GM12891 (cell line): ENCODE measurements at regions not wholly inside any gene's neighbourhood (a gene's known extent, or its start where the extent isn't known, plus 50 kb on each side); places are given as distances from the start of the nearest gene placed in this dataset.
A peak's percentile ranks its signal among the peaks of the same experiment; 100 is the strongest.

Source experiments
- DNase-seq: peaks from one replicate; pipeline ENCODE4 v3.0.0; 2011; ENCODE audit warnings: low spot score; ENCODE audit not compliant: insufficient read length
- FAIRE-seq: peaks from 2 replicates; lab custom pipeline; 2011; peaks lifted over from hg19 to GRCh38; lab: Jason Lieb, UNC
- PAX5 ChIP-seq: IDR thresholded peaks from 2 replicates; pipeline ENCODE4 v1.6.1; 2011; ENCODE audit warnings: low read length, moderate library complexity, mild to moderate bottlenecking; ENCODE audit not compliant: insufficient read depth, severe bottlenecking
- POLR2A ChIP-seq: IDR thresholded peaks from 2 replicates; pipeline ENCODE4 v1.6.1; 2011; ENCODE audit warnings: low read depth, low read length, control low read depth
- POLR2AphosphoS5 ChIP-seq: IDR thresholded peaks from 2 replicates; pipeline ENCODE4 v1.6.1; 2011; ENCODE audit warnings: low read depth, low read length, control low read depth
- POU2F2 ChIP-seq: IDR thresholded peaks from 2 replicates; pipeline ENCODE4 v1.6.1; 2011; ENCODE audit warnings: low read depth, mild to moderate bottlenecking, control low read depth, low read length, moderate library complexity
- SPI1 ChIP-seq: IDR thresholded peaks from 2 replicates; pipeline ENCODE4 v1.6.1; 2011; ENCODE audit warnings: low read depth, low read length, control low read depth
- TAF1 ChIP-seq: IDR thresholded peaks from 2 replicates; pipeline ENCODE4 v1.6.1; 2011; ENCODE audit warnings: low read depth, low read length, control low read depth

GRCh38 chr13:33752094-33752493, 65.9 kb upstream of the RFC3 start:
- FAIRE-seq, result no peak
- TF ChIP-seq SPI1 (no peak), POLR2A (no peak), POU2F2 (no peak), POLR2AphosphoS5 (no peak), PAX5 (no peak), TAF1 (no peak)
- no peak for DNase-seq

GRCh38 chr13:33752597-33752996, 65.4 kb upstream of the RFC3 start:
- DNase-seq (no peak), FAIRE-seq (no peak)

GRCh38 chr13:33756929-33757328, 61.0 kb upstream of the RFC3 start:
- TF ChIP-seq PAX5, result no peak
- no peak for TF ChIP-seq POU2F2
- FAIRE-seq (peak; percentile 43), DNase-seq (no peak)

More at GRCh38 chr13:33752597-33752996, 65.4 kb upstream of the RFC3 start:
- TF ChIP-seq TAF1 (no peak), POLR2AphosphoS5 (no peak), POLR2A (no peak), POU2F2 (no peak), SPI1 (no peak), PAX5 (no peak)

DNA sequence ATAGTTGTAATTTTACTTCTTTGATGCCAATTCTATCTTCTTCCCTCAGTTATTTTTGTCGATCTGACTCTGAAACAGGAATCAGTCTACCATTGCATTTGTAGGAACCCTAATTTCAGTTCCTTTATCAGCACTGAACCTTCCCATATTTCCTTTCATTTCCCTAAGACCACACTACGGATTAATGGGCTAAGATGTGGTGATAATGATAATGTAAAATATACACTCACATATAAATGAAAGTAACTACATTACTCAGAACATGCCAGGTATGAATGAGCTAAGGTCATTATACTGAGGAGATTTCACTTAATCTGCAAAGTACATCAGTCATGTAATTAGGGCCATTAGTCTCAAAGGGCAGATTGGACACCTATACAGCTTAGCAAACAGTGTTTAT, 60.2 kb upstream of the RFC3 start:
- TF ChIP-seq PAX5, result no peak
- no peak for TF ChIP-seq POU2F2
- TF ChIP-seq SPI1, result peak; percentile 79
- no peak for TF ChIP-seq POLR2AphosphoS5
- no peak for TF ChIP-seq POLR2A
- DNase-seq (no peak), FAIRE-seq (peak; percentile 81)

- DNase-seq (no peak), FAIRE-seq (no peak)
- TF ChIP-seq POLR2AphosphoS5 (no peak), TAF1 (no peak), POU2F2 (no peak), SPI1 (no peak), POLR2A (no peak)
Observed at GRCh38 chr13:33758113-33758512, 59.8 kb upstream of the RFC3 start.

- FAIRE-seq (no peak), DNase-seq (no peak)
- TF ChIP-seq POLR2A, result no peak
- no peak for TF ChIP-seq SPI1
- TF ChIP-seq TAF1, result no peak
- TF ChIP-seq PAX5, result no peak
- TF ChIP-seq POU2F2, result no peak
- TF ChIP-seq POLR2AphosphoS5, result no peak
Observed at GRCh38 chr13:33761740-33762139, 56.2 kb upstream of the RFC3 start.

DNA sequence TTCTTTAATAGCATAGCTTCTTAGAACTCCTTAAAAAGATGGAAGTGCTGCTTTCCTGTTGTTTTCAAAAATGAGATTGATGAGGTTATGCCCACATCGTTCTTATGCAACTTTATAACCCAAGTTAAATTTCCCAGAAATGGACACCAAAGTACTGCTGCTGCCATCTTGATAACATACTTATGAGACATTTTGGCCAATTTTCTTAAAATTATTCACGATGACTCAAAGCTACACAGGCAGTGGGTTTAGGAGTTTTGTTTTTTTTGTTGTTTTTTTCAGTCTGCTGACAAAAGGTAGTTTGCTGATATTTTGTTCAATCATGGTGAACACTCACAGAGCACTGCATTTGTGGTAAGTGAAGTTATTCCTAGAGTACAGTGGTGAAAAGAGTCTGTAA, 54.9 kb upstream of the RFC3 start:
- TF ChIP-seq POLR2AphosphoS5 (no peak), POLR2A (no peak), TAF1 (no peak)
- FAIRE-seq (no peak), DNase-seq (no peak)

GRCh38 chr13:33764716-33765115, 53.2 kb upstream of the RFC3 start:
- DNase-seq (no peak), FAIRE-seq (no peak)
- TF ChIP-seq TAF1 (no peak), PAX5 (no peak), POLR2AphosphoS5 (no peak), POLR2A (no peak), POU2F2 (no peak), SPI1 (no peak)

- no peak for FAIRE-seq
- no peak for DNase-seq
- TF ChIP-seq TAF1 (no peak), POU2F2 (no peak), POLR2A (no peak), SPI1 (no peak), POLR2AphosphoS5 (no peak), PAX5 (no peak)
Observed at GRCh38 chr13:33766329-33767123, 51.4 kb upstream of the RFC3 start.

DNA sequence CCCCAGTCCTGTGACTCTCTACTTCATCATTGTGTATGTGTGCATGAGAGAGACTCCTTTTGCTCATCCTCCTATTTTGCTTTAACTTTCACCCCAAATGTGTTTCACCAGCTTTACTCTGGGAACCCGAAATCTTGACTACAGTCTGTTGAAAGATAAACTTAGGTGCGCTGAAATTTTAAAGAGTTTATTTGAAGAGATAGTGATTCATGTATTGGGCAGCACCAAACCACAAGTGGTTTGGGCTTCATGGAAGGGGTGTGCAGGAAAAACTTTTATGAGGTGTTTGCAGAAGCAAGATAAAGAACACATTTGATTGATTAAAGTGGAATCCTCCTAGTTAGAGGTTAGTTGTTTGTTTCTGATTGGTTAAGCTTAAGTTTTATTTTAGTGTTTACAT, 50.8 kb upstream of the RFC3 start:
- FAIRE-seq (no peak), DNase-seq (no peak)
- TF ChIP-seq POLR2A, result no peak
- TF ChIP-seq POU2F2, result no peak
- no peak for TF ChIP-seq PAX5
- no peak for TF ChIP-seq TAF1
- TF ChIP-seq SPI1, result no peak
- no peak for TF ChIP-seq POLR2AphosphoS5
